Subcutaneous abdominal adipose tissue (tissue), 5 donors: ENCODE measurements at regions not wholly inside any gene's neighbourhood (a gene's known extent, or its start where the extent isn't known, plus 50 kb on each side); places are given as distances from the start of the nearest gene placed in this dataset.

Experiments
- H3K27ac ChIP-seq: one replicate; pipeline ENCODE4 v1.7.0; 2013; ENCODE audit warnings: low read depth, mild to moderate bottlenecking, inconsistent platforms, low read length, moderate library complexity
- H3K27me3 ChIP-seq, 5 donors: one replicate each; pipeline ENCODE4 v1.7.0; 2013; ENCODE audit warnings: low read length in 5 of 5, inconsistent platforms in 1 of 5; ENCODE audit not compliant: control insufficient read depth in 5 of 5, insufficient read depth in 4 of 5
- H3K36me3 ChIP-seq, 5 donors: one replicate each; pipeline ENCODE4 v1.7.0; 2013; ENCODE audit warnings: low read length in 5 of 5; ENCODE audit not compliant: control insufficient read depth in 5 of 5, insufficient read depth in 5 of 5
- H3K4me1 ChIP-seq, 5 donors: one replicate each; pipeline ENCODE4 v1.7.0; 2013; ENCODE audit warnings: low read length in 5 of 5, mild to moderate bottlenecking in 3 of 5, moderate library complexity in 1 of 5; ENCODE audit not compliant: control insufficient read depth in 5 of 5, insufficient read depth in 5 of 5
- H3K4me3 ChIP-seq, 5 donors: one replicate each; pipeline ENCODE4 v1.7.0; 2013; ENCODE audit warnings: low read length in 5 of 5, low read depth in 1 of 5
- H3K9ac ChIP-seq, 5 donors: one replicate each; pipeline ENCODE4 v1.7.0; 2013; ENCODE audit warnings: low read length in 5 of 5, mild to moderate bottlenecking in 4 of 5, moderate library complexity in 3 of 5
- H3K9me3 ChIP-seq, 5 donors: one replicate each; pipeline ENCODE4 v1.7.0; 2013; ENCODE audit warnings: low read length in 5 of 5; ENCODE audit not compliant: control insufficient read depth in 5 of 5
- donor health status: healthy.
- donor health status: healthy.
- donor health status: healthy.
- donor health status: healthy.
- donor health status: healthy.

DNA sequence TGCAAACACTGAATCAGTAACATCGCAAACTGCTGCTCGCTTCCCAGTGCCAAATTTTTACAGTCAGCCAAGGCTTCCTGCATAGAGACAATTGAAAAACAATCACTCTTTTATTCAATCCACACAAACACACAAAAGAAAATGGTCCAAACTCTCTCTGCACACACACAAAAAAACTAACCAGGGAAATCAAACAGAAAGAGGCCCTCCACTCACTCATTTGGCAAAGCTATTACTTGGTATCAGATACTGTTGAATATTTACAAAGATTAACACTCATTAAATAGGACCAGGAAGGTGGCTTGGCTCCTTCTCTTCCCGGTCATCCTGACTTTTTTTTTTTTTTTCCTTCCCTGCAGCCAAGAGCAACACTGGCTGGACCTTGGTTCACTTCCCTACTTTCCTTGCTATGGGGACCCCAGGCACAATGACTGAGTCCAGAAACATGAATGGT is 62.4 kb upstream of the SPATA12 start:
- no peak overlapping the region for H3K9ac ChIP-seq
- H3K27ac ChIP-seq, result peak overlapping the region; percentile 3
- H3K4me1 ChIP-seq, result peaks cover 2 to 20% (median 10%) of the 10 kb centered on the region in 5 donors
- H3K27me3 ChIP-seq, result no peaks in the 10 kb centered on the region
- no peak overlapping the region for H3K4me3 ChIP-seq
- no peaks in the 10 kb centered on the region for H3K9me3 ChIP-seq
- no peaks in the 10 kb centered on the region for H3K36me3 ChIP-seq

DNA sequence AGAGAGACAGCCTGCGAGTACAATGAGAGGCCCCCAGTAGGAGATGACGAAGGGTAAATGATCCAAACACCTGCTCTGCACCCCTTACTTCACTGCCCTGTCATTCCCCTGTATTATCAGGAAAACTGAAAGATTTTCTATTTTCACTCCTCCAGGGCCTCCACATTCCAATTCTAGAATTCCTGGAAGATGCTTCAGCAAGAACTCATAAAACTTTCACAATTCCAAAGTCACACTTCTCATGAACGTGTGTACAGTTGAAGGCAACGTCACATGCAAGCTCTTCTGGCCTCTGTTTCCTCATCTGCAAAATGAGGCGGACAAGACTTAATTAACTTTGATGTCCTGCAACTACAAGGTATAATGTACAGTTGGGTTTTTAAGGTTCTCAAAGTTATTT is 62.8 kb upstream of the SPATA12 start:
- Histone ChIP-seq H3K9me3 (no peaks in the 10 kb centered on the region), H3K36me3 (no peaks in the 10 kb centered on the region), H3K27me3 (no peaks in the 10 kb centered on the region), H3K27ac (no peak overlapping the region), H3K4me3 (no peak overlapping the region), H3K4me1 (peaks cover 2 to 20% (median 10%) of the 10 kb centered on the region in 5 donors), H3K9ac (peak overlapping the region in 2 of 5 donors; percentile 17 to 33)

DNA sequence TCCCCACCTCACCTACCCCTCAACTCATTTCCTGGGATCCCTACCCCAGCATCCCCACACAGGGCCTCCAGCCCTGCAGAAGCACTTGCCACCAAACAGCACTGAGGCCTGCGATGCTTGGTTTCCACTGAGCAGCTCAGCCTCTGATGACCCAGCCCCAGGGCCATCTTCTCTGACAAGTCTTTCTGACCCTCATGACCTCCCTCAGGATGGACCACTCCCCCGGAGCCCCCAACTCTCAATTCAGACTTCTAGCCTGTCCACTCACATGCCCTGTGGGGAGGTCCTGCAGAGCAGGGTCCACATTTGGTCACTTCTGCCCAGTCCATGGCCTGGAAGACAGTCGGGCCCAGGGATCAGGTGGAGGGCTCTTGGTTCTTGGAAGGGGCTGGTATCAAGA is 63.4 kb upstream of the SPATA12 start:
- peak overlapping the region in 2 of 5 donors; percentile 33 to 42 for H3K9ac ChIP-seq
- no peaks in the 10 kb centered on the region for H3K9me3 ChIP-seq
- H3K36me3 ChIP-seq, result no peaks in the 10 kb centered on the region
- no peak overlapping the region for H3K27ac ChIP-seq
- no peaks in the 10 kb centered on the region for H3K27me3 ChIP-seq
- H3K4me1 ChIP-seq, result peaks cover 2 to 20% (median 10%) of the 10 kb centered on the region in 5 donors
- H3K4me3 ChIP-seq, result no peak overlapping the region

DNA sequence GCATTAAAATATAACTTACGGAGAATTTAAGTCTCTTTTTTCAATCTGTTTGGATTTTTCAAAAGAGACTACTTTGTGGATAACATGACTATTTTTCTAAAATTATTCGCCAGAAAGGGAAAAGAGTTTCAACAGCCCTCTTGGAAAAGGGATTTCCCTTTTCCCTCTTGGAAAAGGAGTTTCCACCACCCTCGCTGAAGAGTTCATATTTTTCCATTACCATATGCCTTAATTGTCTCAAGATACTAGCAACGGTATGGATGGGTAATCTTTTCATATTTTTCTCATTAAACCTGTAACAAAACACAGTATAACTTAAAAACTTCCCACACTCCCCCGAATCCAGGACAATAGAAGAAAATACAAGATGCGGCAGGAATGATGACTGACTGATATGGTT is 66.1 kb upstream of the SPATA12 start:
- H3K36me3 ChIP-seq, result no peaks in the 10 kb centered on the region
- peaks cover 2 to 19% (median 7%) of the 10 kb centered on the region in 5 donors for H3K4me1 ChIP-seq
- no peak overlapping the region for H3K9ac ChIP-seq
- no peaks in the 10 kb centered on the region for H3K9me3 ChIP-seq
- peaks cover 0 to 10% (median 0%) of the 10 kb centered on the region in 5 donors for H3K27me3 ChIP-seq
- no peak overlapping the region for H3K27ac ChIP-seq
- no peak overlapping the region for H3K4me3 ChIP-seq

DNA sequence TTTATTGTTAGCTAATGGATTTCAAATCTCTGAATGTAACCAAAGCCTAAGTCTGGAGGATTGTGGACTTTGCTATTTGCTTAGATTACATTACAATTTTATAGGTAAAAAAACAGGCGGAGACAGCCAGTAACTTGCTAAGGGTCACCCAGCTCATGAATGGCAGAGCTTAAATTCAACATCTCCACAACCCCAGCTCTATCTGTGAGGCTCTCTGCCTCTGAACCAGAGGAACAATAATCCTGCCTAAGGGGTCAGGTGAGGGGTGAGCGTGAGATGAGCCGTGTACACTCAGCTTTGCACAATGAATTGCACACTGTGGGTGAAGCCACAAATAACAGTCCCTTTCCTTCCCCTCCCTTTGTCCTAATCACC is 69.8 kb upstream of the SPATA12 start:
- Histone ChIP-seq H3K36me3 (no peaks in the 10 kb centered on the region), H3K4me1 (peaks cover 4 to 25% (median 18%) of the 10 kb centered on the region in 5 donors), H3K4me3 (no peak overlapping the region), H3K27me3 (peaks cover 0 to 13% (median 0%) of the 10 kb centered on the region in 5 donors), H3K9ac (no peak overlapping the region), H3K27ac (no peak overlapping the region), H3K9me3 (no peaks in the 10 kb centered on the region)

DNA sequence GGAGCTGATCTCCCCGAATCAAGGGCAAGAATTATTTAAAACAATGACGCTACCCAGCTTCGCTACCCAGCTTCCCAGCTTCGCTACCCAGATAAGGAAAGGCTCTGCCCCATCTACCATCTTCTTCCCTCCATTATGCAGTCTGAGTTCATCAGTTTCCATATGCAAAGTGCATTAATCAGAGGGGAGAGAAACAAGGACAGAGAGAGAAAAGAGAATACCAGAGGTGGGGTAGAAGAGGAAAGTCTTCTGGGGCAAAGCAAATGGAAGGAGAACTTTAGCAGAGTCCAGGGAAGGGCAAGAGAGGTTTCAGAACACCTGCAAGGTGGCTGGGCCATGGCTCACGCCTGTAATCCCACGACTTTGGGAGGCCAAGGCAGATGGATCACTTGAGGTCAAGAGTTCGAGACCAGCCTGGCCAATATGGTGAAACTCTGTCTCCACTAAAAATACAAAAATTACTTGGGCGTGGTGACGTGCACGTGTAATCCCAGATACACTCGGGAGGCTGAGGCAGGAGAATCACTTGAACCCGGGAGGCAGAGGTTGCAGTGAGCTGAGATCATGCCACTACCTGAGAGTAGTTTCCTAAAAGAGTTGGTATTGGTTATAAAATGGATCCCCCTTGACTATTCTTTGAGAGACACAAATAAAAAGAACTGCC is 70.4 kb upstream of the SPATA12 start:
- Histone ChIP-seq H3K9ac (no peak overlapping the region), H3K9me3 (no peaks in the 10 kb centered on the region), H3K27ac (no peak overlapping the region), H3K4me1 (peaks cover 5 to 30% (median 24%) of the 10 kb centered on the region in 5 donors), H3K27me3 (peaks cover 0 to 13% (median 0%) of the 10 kb centered on the region in 5 donors), H3K4me3 (no peak overlapping the region), H3K36me3 (no peaks in the 10 kb centered on the region)

DNA sequence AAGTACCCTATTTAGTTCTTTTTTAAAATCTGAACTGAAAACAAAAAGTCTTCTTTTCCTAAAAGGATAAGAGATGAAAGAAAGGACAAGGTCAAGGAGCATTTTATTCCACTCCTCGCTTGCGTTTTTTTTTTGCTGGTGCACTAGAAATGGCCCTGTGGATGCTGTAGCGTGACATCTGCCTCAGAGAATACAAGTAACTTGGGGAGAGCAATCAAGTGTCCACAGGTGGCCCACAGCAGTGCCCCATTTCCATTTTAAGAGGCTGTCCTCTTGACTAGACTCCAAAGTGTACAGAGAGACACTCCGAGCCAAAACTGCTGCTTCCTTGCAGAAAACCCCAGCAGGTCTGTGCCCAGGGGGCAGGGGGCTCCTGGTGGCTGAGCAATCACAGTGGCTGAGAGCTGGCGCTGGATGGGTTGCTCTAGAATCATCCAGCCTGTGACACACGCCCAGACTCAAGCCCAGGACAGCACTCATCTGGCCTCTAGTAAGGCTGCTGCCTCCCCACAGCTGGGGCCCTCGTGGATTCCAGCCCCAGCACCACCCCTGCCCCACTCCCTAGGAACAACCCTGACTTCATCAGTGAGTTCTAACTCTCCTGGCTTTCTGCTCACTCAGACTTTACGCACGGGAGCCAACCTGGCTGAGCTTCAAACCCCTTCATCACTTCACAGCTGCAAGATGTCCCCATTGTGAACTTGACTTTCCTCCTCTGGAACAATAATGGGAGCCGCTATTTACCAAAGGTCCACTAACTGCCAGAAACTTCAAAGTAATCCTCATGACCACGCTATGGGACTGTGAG is 71.1 kb upstream of the SPATA12 start:
- Histone ChIP-seq H3K27ac (no peak overlapping the region), H3K27me3 (peaks cover 0 to 13% (median 0%) of the 10 kb centered on the region in 5 donors), H3K4me3 (no peak overlapping the region), H3K9ac (no peak overlapping the region), H3K9me3 (no peaks in the 10 kb centered on the region), H3K4me1 (peaks cover 5 to 35% (median 29%) of the 10 kb centered on the region in 5 donors), H3K36me3 (no peaks in the 10 kb centered on the region)

DNA sequence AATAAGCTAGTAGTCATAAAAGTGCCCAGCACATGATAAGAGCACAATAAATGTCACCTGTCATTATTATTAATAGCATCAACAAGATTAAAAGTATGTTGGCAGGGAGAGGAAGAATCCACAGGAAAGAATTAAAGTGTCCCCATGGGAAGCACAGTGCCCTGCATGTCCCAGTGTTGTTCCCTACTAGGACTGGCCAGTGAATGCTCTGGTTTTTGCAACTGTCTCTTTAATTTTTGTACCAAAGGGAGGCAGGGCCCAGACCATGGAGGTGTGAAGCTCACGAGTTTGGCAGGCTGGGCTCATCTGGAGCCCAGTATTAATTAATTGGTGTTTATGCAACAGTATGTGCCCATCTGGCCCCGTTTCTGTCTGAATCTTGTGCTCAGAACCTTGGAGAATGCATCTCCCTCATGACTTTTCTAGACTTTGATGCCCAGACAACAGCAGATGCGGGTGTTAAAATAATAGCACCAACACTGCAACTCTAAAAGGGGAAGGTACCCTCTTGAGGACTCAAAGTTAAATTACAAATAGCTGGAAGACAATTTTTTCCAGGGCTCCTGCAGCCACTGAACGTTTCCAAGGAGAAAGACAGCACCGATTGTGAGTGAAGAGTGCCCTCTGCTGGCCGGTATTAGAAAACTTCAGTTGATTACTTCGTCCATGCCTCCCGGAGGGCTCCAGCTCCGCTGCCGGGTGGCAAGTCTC is 71.9 kb upstream of the SPATA12 start:
- Histone ChIP-seq H3K4me3 (no peak overlapping the region), H3K9me3 (no peaks in the 10 kb centered on the region), H3K27ac (no peak overlapping the region), H3K9ac (no peak overlapping the region), H3K36me3 (no peaks in the 10 kb centered on the region), H3K4me1 (peaks cover 8 to 42% (median 35%) of the 10 kb centered on the region in 5 donors), H3K27me3 (peaks cover 0 to 13% (median 0%) of the 10 kb centered on the region in 5 donors)

DNA sequence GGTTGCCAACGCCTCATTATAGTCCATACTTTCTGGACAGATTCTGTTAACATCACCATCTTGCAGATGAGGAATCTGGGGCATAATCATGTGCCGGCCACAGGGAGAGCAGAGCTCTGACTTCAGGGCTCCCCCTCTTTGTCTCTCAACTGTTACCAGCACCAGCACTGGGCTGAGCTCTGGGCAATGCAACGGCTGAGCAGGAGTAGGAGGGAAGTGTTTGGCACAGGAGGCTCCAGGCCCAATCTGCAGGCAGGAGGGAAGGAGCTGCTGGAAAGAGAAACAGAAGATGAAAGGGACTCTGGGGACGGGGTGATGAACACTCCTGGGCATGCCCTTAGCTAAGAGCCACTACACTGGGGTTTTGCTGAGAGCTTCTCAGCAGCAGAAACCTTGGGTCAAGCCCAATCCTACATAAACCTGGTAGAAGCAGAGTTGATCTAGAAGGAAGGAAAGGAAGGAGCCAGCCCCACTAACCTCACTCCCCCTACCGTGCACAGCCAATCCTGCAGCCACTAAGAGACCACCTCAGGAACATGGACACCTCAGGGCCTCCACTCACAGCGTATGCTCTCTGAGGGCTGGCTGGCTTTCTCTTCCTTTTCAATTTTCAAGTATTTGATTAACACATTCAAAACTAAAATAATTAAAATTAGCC is 73.1 kb upstream of the SPATA12 start:
- Histone ChIP-seq H3K27me3 (peaks cover 0 to 13% (median 0%) of the 10 kb centered on the region in 5 donors), H3K9ac (no peak overlapping the region), H3K4me3 (no peak overlapping the region), H3K9me3 (no peaks in the 10 kb centered on the region), H3K27ac (no peak overlapping the region), H3K4me1 (peaks cover 8 to 43% (median 35%) of the 10 kb centered on the region in 5 donors), H3K36me3 (no peaks in the 10 kb centered on the region)
